HS-5 (cell line): ENCODE measurements at regions not wholly inside any gene's neighbourhood (a gene's known extent, or its start where the extent isn't known, plus 50 kb on each side); places are given as distances from the start of the nearest gene placed in this dataset.

ENCODE experiments used
- DNase-seq: peaks from one replicate; pipeline ENCODE4 v3.0.0-alpha.2; 2012; ENCODE audit warnings: low read depth

GRCh38 chr4:4772534-4772933, 86.9 kb upstream of the MSX1 start:
- no peak for DNase-seq

- no peak for DNase-seq
Observed at GRCh38 chr4:4771160-4771559, 88.3 kb upstream of the MSX1 start.

GRCh38 chr4:4770610-4771009, 88.9 kb upstream of the MSX1 start:
- no peak for DNase-seq

- DNase-seq = no peak
Observed at GRCh38 chr4:4766564-4766963, 92.9 kb upstream of the MSX1 start.

- DNase-seq = no peak
Observed at GRCh38 chr4:4765811-4766210, 93.7 kb upstream of the MSX1 start.

GRCh38 chr4:4764558-4764905, 94.9 kb upstream of the MSX1 start:
- no peak for DNase-seq

- no peak for DNase-seq
Observed at GRCh38 chr4:4763822-4764557, 95.5 kb upstream of the MSX1 start.

GRCh38 chr4:4762909-4763821, 96.3 kb upstream of the MSX1 start:
- no peak for DNase-seq

GRCh38 chr4:4762300-4762699, 97.2 kb upstream of the MSX1 start:
- DNase-seq = no peak

GRCh38 chr4:4761128-4761982, 98.1 kb upstream of the MSX1 start:
- DNase-seq = no peak

GRCh38 chr4:4759883-4760282, 99.6 kb upstream of the MSX1 start:
- DNase-seq = no peak

- DNase-seq = no peak
Observed at GRCh38 chr4:4759232-4759631, 100.2 kb upstream of the MSX1 start.

GRCh38 chr4:4758681-4759080, 100.8 kb upstream of the MSX1 start:
- no peak for DNase-seq

- DNase-seq = no peak
Observed at GRCh38 chr4:4755306-4755705, 104.2 kb upstream of the MSX1 start.

- no peak for DNase-seq
Observed at GRCh38 chr4:4754641-4755040, 104.8 kb upstream of the MSX1 start.

- no peak for DNase-seq
Observed at GRCh38 chr4:4753643-4754042, 105.8 kb upstream of the MSX1 start.

- no peak for DNase-seq
Observed at GRCh38 chr4:4752576-4753401, 106.7 kb upstream of the MSX1 start.

GRCh38 chr4:4752025-4752424, 107.4 kb upstream of the MSX1 start:
- no peak for DNase-seq

- DNase-seq = no peak
Observed at GRCh38 chr4:4750187-4750586, 109.3 kb upstream of the MSX1 start.

GRCh38 chr4:4749137-4749536, 110.3 kb upstream of the MSX1 start:
- no peak for DNase-seq

- DNase-seq = no peak
Observed at GRCh38 chr4:4746444-4746843, 113.0 kb upstream of the MSX1 start.

- DNase-seq = no peak
Observed at GRCh38 chr4:4740071-4740470, 119.4 kb upstream of the MSX1 start.
